HCT116 (cell line): ENCODE measurements at regions not wholly inside any gene's neighbourhood (a gene's known extent, or its start where the extent isn't known, plus 50 kb on each side); places are given as distances from the start of the nearest gene placed in this dataset.

ENCODE experiments used
- ATAC-seq: fragments of 200-7000 bp; cut with Tn5 transposase; 2 replicates; pipeline ENCODE4 v1.9.1; 2020; ENCODE audit warnings: mild to moderate bottlenecking, moderate library complexity
- BruUV-seq: library from RNA; stranded (reverse); fragments of 400-500 nt; replicated peaks from 2 replicates; lab custom pipeline; 2021; lab: Mats Ljungman, UMichigan
- CTCF ChIA-PET: fragments of 300-600 bp; sonication (Branson Sonifier 250); formaldehyde crosslinking; loops from one replicate; lab custom pipeline; 2021; ENCODE audit warnings: antibody characterized with exemption; lab: Charles Lee
- POLR2A ChIA-PET: fragments of 300-600, 350-600 bp; sonication (Branson Sonifier 250); formaldehyde crosslinking; loops from one replicate; lab custom pipeline; 2021; ENCODE audit warnings: antibody characterized with exemption; lab: Charles Lee
- RAD21 ChIA-PET, 2 experiments: fragments of 300-600 bp; sonication (Branson Sonifier 250); formaldehyde crosslinking; loops; one replicate each; lab custom pipeline; 2023; ENCODE audit warnings: low total read pairs in 2 of 2; ENCODE audit not compliant: uncharacterized antibody in 2 of 2, unreplicated experiment in 2 of 2, low non-redundant PET in 1 of 2; lab: Charles Lee
- DNase-seq: peaks from one replicate; pipeline ENCODE4 v3.0.0-alpha.2; 2010; ENCODE audit warnings: low read depth, low spot score
- H2AFZ ChIP-seq: fragments of 200-600 bp; shearing (Covaris generic), sonication (generic); 2 replicates; pipeline ENCODE4 v1.6.1; 2017; ENCODE audit warnings: low read depth, mixed run types, mixed read lengths, antibody characterized with exemption, low read length; ENCODE audit not compliant: poor library complexity, severe bottlenecking
- H3K27ac ChIP-seq: 2 replicates; pipeline ENCODE4 v1.5.1; 2012; ENCODE audit warnings: low read depth, low read length
- H3K27me3 ChIP-seq: fragments of 200-600 bp; sonication (generic); 2 replicates; pipeline ENCODE4 v1.6.1; 2016; ENCODE audit warnings: mixed run types, low read length, mixed read lengths; ENCODE audit not compliant: insufficient read depth
- H3K36me3 ChIP-seq, 2 experiments: fragments of 200-500 bp in 1 of 2; fragments of 200-600 bp in 1 of 2; sonication (Bioruptor generic) in 1 of 2; sonication (generic) in 1 of 2; 2 replicates each; pipeline versions ENCODE4 v1.5.1 to v1.6.1; 2014 to 2016; ENCODE audit warnings: low read length in 2 of 2, inconsistent platforms in 1 of 2, mixed read lengths in 1 of 2, mixed run types in 1 of 2; ENCODE audit not compliant: insufficient read depth in 2 of 2, control insufficient read depth in 1 of 2
- H3K4me1 ChIP-seq, 2 experiments: fragments of 200-600 bp in 1 of 2; sonication (generic) in 1 of 2; 2 replicates each; pipeline versions ENCODE4 v1.5.1 to v1.6.1; 2012 to 2017; ENCODE audit warnings: low read length in 2 of 2, inconsistent platforms in 1 of 2, mild to moderate bottlenecking in 1 of 2, mixed read lengths in 1 of 2, mixed run types in 1 of 2, moderate library complexity in 1 of 2; ENCODE audit not compliant: insufficient read depth in 2 of 2, control insufficient read depth in 1 of 2
- H3K4me2 ChIP-seq: fragments of 200-600 bp; sonication (generic); 2 replicates; pipeline ENCODE4 v1.6.1; 2017; ENCODE audit warnings: mixed run types, low read length, mixed read lengths
- H3K4me3 ChIP-seq, 2 experiments: fragments of 200-600 bp in 1 of 2; sonication (generic) in 1 of 2; replicated peaks in 1 of 2; 2 replicates each; pipeline ENCODE4 v1.5.1; 2011 to 2016; ENCODE audit warnings: low read length in 2 of 2, control low read depth in 1 of 2, low read depth in 1 of 2, mild to moderate bottlenecking in 1 of 2, mixed read lengths in 1 of 2, mixed run types in 1 of 2
- H3K79me2 ChIP-seq: fragments of 200-600 bp; sonication (generic); 2 replicates; pipeline ENCODE4 v1.6.1; 2017; ENCODE audit warnings: mild to moderate bottlenecking, mixed run types, low read length, moderate library complexity, mixed read lengths; ENCODE audit not compliant: insufficient read depth
- H3K9ac ChIP-seq: fragments of 200-600 bp; sonication (generic); 2 replicates; pipeline ENCODE4 v1.6.1; 2016; ENCODE audit warnings: low read length, mixed read lengths
- H3K9me2 ChIP-seq: fragments of 200-600 bp; sonication (generic), shearing (Covaris generic); 2 replicates; pipeline ENCODE4 v1.6.1; 2017; ENCODE audit warnings: mixed run types, mild to moderate bottlenecking, moderate library complexity; ENCODE audit not compliant: insufficient read depth
- H3K9me3 ChIP-seq, 2 experiments: fragments of 200-500 bp in 1 of 2; fragments of 200-600 bp in 1 of 2; sonication (Bioruptor generic) in 1 of 2; sonication (generic) in 1 of 2; 2 replicates each; pipeline ENCODE4 v1.6.1; 2014 to 2017; ENCODE audit warnings: low read length in 2 of 2, mixed read lengths in 2 of 2, inconsistent platforms in 1 of 2, low read depth in 1 of 2, mild to moderate bottlenecking in 1 of 2, mixed run types in 1 of 2, moderate library complexity in 1 of 2; ENCODE audit not compliant: control insufficient read depth in 1 of 2, insufficient read depth in 1 of 2
- H4K20me1 ChIP-seq: fragments of 200-600 bp; sonication (generic), shearing (Covaris generic); 2 replicates; pipeline ENCODE4 v1.6.1; 2017; ENCODE audit warnings: mixed run types, mild to moderate bottlenecking, moderate library complexity; ENCODE audit not compliant: insufficient read depth
- EGR1 ChIP-seq: IDR thresholded peaks from 2 replicates; pipeline ENCODE4 v1.6.1; 2012; ENCODE audit warnings: low read depth
- ELF1 ChIP-seq: IDR thresholded peaks from 2 replicates; pipeline ENCODE4 v1.6.1; 2012; ENCODE audit warnings: low read depth, borderline replicate concordance
- EZH2phosphoT487 ChIP-seq: fragments of 200-600 bp; IDR thresholded peaks from 2 replicates; pipeline ENCODE4 v1.6.1; 2018; ENCODE audit warnings: antibody characterized with exemption, borderline replicate concordance
- FOSL1 ChIP-seq: IDR thresholded peaks from 2 replicates; pipeline ENCODE4 v1.6.1; 2012; ENCODE audit warnings: low read depth
- JUND ChIP-seq: IDR thresholded peaks from 2 replicates; pipeline ENCODE4 v1.6.1; 2012
- POLR2AphosphoS5 ChIP-seq: IDR thresholded peaks from 2 replicates; pipeline ENCODE4 v1.6.1; 2011; ENCODE audit warnings: mild to moderate bottlenecking, low read depth, low read length, moderate library complexity
- RAD21 ChIP-seq: IDR thresholded peaks from 2 replicates; pipeline ENCODE4 v1.6.1; 2012; ENCODE audit warnings: low read depth, mild to moderate bottlenecking
- SIN3A ChIP-seq: IDR thresholded peaks from 2 replicates; pipeline ENCODE4 v1.6.1; 2012; ENCODE audit warnings: low read depth
- SP1 ChIP-seq: IDR thresholded peaks from 2 replicates; pipeline ENCODE4 v1.6.1; 2012; ENCODE audit warnings: low read depth
- TCF7L2 ChIP-seq: IDR thresholded peaks from 2 replicates; pipeline ENCODE4 v1.7.0; 2011; ENCODE audit warnings: borderline replicate concordance, inconsistent platforms; ENCODE audit not compliant: insufficient read depth, insufficient read length; ENCODE audit errors: extremely low read depth
- ZFX ChIP-seq: fragments of 450-650 bp; IDR thresholded peaks from 2 replicates; pipeline ENCODE4 v1.6.1; 2017
- intact Hi-C: fragments of 100-400 bp; cut with micrococcal nuclease; formaldehyde crosslinking; loops from 2 replicates; pipeline ENCODE4 v1.10.0; 2022
- TF ChIP-seq, protein P1 (sequence below): IDR thresholded peaks from 2 replicates; pipeline ENCODE4 v1.6.1; 2012; ENCODE audit warnings: low read depth
- TF ChIP-seq, protein P2 (sequence below): IDR thresholded peaks from 2 replicates; pipeline ENCODE4 v1.6.1; 2012
- TF ChIP-seq, protein P3 (sequence below): IDR thresholded peaks from 2 replicates; pipeline ENCODE4 v1.6.1; 2012

DNA sequence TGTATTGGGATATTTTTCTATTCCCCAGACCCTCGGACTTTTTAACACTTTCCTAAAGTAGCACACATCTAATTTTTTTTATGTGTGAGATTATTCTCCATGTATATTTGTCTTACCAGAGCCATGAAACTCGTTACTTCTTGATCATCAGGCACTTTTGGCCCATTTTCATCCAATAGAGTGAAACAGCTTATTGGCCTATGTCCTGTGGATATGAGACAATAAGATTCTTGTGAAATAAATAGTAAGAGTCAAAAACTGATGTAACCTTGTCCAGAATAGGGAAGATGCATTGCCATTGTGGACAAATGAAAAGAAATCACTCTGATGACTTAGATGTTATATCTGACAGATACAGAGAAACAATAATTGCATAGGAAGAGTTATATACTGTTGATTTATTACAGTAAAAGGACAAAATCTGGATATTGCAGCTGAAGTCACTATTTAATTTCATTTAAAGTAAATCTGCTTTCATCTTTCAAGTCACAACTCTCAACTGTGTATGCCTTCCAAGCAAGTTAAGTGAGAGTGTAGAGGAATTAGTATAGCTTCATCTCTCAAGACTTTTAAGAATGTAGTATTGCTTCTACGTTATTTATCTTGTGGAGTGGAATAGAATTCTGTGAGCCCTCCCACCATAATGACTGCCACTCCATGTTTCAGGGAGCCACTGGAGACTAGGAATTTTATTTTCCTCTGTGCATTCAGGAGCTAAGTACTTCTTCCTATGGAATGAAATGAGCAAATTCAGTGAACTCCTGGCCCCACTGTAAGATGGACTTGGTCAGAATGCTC, 86.9 kb downstream of the ADAMTS1 start (continued):
- TF ChIP-seq, protein P1, sequence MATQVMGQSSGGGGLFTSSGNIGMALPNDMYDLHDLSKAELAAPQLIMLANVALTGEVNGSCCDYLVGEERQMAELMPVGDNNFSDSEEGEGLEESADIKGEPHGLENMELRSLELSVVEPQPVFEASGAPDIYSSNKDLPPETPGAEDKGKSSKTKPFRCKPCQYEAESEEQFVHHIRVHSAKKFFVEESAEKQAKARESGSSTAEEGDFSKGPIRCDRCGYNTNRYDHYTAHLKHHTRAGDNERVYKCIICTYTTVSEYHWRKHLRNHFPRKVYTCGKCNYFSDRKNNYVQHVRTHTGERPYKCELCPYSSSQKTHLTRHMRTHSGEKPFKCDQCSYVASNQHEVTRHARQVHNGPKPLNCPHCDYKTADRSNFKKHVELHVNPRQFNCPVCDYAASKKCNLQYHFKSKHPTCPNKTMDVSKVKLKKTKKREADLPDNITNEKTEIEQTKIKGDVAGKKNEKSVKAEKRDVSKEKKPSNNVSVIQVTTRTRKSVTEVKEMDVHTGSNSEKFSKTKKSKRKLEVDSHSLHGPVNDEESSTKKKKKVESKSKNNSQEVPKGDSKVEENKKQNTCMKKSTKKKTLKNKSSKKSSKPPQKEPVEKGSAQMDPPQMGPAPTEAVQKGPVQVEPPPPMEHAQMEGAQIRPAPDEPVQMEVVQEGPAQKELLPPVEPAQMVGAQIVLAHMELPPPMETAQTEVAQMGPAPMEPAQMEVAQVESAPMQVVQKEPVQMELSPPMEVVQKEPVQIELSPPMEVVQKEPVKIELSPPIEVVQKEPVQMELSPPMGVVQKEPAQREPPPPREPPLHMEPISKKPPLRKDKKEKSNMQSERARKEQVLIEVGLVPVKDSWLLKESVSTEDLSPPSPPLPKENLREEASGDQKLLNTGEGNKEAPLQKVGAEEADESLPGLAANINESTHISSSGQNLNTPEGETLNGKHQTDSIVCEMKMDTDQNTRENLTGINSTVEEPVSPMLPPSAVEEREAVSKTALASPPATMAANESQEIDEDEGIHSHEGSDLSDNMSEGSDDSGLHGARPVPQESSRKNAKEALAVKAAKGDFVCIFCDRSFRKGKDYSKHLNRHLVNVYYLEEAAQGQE, result no peak
- TF ChIP-seq SIN3A (no peak), RAD21 (no peak), ELF1 (no peak), EZH2phosphoT487 (no peak), JUND (no peak)

DNA sequence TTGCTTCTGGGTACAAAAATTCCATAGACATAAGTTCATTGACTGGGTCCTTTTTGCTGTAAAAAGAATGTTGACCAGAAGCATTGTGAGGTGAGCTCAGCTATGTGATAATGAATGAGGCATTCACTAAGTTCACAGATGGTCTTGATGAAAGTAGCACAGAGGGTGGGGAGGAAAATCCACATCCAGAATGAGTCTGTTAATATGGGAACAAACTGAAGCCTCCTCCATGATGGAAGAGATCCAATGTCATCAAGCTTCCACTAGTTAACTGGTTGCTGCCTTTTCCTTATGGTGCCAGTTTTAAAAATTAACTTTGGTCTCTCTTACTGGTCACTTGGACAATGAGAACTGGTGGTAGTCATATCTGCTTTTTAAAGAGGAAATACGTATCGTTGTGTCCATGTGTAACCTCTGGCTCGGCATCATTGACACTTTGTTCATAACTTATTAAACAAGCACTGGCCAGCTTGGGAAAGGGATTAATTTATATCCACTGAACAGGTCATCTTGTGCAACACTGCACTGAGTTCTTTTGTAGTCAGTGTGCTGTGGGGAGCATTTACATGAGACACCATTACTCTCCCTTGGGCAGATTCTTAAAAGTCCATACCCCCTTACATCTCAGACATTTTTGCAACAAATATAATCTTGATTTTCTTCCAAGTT, 88.6 kb downstream of the ADAMTS1 start:
- H3K79me2 ChIP-seq, result no peaks in the 10 kb centered on the region

More for the DNA sequence above, 88.6 kb downstream of the ADAMTS1 start:
- Histone ChIP-seq H3K36me3 (no peaks in the 10 kb centered on the region), H3K4me1 (no peaks in the 10 kb centered on the region), H3K9me2 (no peaks in the 10 kb centered on the region), H2AFZ (no peak overlapping the region), H4K20me1 (no peaks in the 10 kb centered on the region), H3K9ac (no peak overlapping the region)
- DNase-seq, result no peak
- ChIA-PET RAD21 (no interaction called here), POLR2A (no interaction called here), CTCF (no interaction called here)
- no peak for TF ChIP-seq ZFX
- no peak for TF ChIP-seq FOSL1
- TF ChIP-seq, protein P1, result no peak
- TF ChIP-seq ELF1, result no peak
- no peak for TF ChIP-seq JUND
- no peak for TF ChIP-seq EGR1
- TF ChIP-seq POLR2AphosphoS5, result no peak
- no peak for TF ChIP-seq SP1
- no peak for TF ChIP-seq SIN3A
- TF ChIP-seq TCF7L2, result no peak
- TF ChIP-seq, protein P2, sequence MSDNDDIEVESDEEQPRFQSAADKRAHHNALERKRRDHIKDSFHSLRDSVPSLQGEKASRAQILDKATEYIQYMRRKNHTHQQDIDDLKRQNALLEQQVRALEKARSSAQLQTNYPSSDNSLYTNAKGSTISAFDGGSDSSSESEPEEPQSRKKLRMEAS, result no peak
- TF ChIP-seq, protein P3, sequence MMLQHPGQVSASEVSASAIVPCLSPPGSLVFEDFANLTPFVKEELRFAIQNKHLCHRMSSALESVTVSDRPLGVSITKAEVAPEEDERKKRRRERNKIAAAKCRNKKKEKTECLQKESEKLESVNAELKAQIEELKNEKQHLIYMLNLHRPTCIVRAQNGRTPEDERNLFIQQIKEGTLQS, result no peak
- TF ChIP-seq, all 23 proteins: peak for 0
- intact Hi-C loops, result no loop called here
- H3K27me3 ChIP-seq, result no peaks in the 10 kb centered on the region
- H3K27ac ChIP-seq, result no peak overlapping the region
- no peak overlapping the region for H3K4me3 ChIP-seq
- ATAC-seq, result no peak
- BruUV-seq, result no TSS peak
- H3K4me2 ChIP-seq, result no peak overlapping the region
- peaks cover 8 to 19% of the 10 kb centered on the region in 2 experiments; a peak in 2 of 4 replicates for H3K9me3 ChIP-seq
